ENCODE measurements at regions not wholly inside any gene's neighbourhood (a gene's known extent, or its start where the extent isn't known, plus 50 kb on each side); places are given as distances from the start of the nearest gene placed in this dataset.

DNA sequence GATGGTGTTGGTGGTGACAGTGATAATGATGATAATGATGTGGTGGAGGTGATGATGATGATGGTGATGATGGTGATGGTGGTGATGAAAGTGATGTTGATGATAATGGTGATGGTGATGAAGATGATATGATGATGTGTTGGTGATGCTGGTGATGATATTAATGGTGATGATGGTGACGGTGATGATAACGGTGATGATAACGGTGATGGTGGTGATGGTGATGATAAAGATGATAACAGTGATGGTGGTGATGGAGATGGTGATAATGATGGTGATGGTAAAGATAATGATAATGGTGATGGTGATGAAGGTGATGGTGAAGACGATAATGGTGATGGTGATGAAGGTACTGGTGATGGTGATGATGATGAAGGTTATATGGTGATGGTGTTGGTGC is 76.6 kb downstream of the UNCX start:
- no peaks in the 10 kb centered on the region for H3K4me1 ChIP-seq
- H3K36me3 ChIP-seq = no peaks in the 10 kb centered on the region
- H3K9me3 ChIP-seq = no peaks in the 10 kb centered on the region
- TF ChIP-seq EP300 (IDR thresholded peaks at IDR 0.05; ENCODE audit: low read depth) (no peak), POLR2AphosphoS5 (IDR thresholded peaks at IDR 0.05) (no peak), POLR2A (IDR thresholded peaks at IDR 0.05) (no peak)
- TF ChIP-seq, protein P1, sequence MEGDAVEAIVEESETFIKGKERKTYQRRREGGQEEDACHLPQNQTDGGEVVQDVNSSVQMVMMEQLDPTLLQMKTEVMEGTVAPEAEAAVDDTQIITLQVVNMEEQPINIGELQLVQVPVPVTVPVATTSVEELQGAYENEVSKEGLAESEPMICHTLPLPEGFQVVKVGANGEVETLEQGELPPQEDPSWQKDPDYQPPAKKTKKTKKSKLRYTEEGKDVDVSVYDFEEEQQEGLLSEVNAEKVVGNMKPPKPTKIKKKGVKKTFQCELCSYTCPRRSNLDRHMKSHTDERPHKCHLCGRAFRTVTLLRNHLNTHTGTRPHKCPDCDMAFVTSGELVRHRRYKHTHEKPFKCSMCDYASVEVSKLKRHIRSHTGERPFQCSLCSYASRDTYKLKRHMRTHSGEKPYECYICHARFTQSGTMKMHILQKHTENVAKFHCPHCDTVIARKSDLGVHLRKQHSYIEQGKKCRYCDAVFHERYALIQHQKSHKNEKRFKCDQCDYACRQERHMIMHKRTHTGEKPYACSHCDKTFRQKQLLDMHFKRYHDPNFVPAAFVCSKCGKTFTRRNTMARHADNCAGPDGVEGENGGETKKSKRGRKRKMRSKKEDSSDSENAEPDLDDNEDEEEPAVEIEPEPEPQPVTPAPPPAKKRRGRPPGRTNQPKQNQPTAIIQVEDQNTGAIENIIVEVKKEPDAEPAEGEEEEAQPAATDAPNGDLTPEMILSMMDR (IDR thresholded peaks at IDR 0.05) = no peak
- H3K27me3 ChIP-seq = no peaks in the 10 kb centered on the region
- intact Hi-C loops (cut with DNase I; ENCODE audit: low total_unique reads) = no loop called here
- DNase-seq = no peak
- H3K27ac ChIP-seq = no peak overlapping the region
- H3K4me3 ChIP-seq = no peak overlapping the region
- in situ Hi-C loops (cut with MboI; ENCODE audit: low pct_ligation_motif_present in 1 of 4, low pct_unique_long_range_greater_than_20kb in 1 of 4, low sequenced_read_pairs in 3 of 4) = no loop called here
- whole genome bisulfite sequencing, 2 donors (ENCODE audit: low coverage in 1 of 2) = 95 to 96% methylated on average over 4 of the region's 4 CpGs

DNA sequence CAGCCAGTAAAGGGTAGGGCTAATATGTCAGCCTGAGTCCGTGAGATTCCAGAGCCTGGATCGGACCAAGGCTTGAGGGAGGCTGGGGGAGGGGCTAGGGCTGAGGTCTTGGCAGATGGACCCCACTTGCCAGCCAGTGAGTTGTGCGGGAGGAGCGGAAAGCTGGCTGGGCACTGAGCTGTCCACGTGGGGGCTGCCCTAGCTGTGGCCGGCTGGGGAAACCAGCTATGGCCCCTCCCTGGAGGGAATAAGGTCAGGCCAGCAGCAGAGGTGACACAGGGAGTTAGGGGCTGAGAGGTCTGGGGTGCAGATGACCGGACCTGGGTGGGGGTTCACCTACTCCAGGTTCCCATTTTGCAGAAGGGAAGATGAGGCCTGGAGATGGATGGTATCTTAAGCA is 77.3 kb downstream of the UNCX start:
- no peak for DNase-seq
- intact Hi-C loops (cut with DNase I; ENCODE audit: low total_unique reads) (no loop called here), in situ Hi-C loops (cut with MboI; ENCODE audit: low pct_ligation_motif_present in 1 of 4, low pct_unique_long_range_greater_than_20kb in 1 of 4, low sequenced_read_pairs in 3 of 4) (no loop called here)
- WGBS, 2 donors (ENCODE audit: low coverage in 1 of 2) = 67 to 82% methylated on average over 1 to 7 of the region's 7 CpGs
- Histone ChIP-seq H3K4me1 (no peaks in the 10 kb centered on the region), H3K4me3 (no peak overlapping the region), H3K27ac (no peak overlapping the region), H3K9me3 (no peaks in the 10 kb centered on the region), H3K27me3 (no peaks in the 10 kb centered on the region), H3K36me3 (no peaks in the 10 kb centered on the region)
- TF ChIP-seq, protein P1 (IDR thresholded peaks at IDR 0.05) = no peak
- TF ChIP-seq POLR2AphosphoS5 (IDR thresholded peaks at IDR 0.05) = no peak
- no peak for TF ChIP-seq POLR2A (IDR thresholded peaks at IDR 0.05)
- TF ChIP-seq EP300 (IDR thresholded peaks at IDR 0.05; ENCODE audit: low read depth) = no peak

DNA sequence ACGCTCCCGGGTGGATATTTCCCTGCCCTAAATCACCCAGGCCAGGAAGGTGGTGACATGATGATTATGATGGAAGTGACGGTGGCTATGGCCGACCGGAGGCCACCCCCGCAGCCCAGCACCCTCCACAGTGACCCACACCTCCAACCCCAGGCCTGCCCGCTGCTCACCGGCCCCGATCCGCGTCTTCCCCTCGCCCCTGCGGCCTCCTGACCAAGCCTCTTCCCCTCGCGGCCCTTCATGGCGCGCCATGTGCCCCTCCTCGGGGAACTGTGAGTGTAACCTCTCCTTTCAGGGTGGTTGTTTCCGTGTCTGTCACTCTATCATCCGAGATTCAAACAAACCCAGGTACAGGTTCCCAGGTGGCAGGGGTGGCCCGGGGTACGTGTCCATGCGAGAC is 78.3 kb downstream of the UNCX start:
- Histone ChIP-seq H3K4me3 (no peak overlapping the region), H3K9me3 (no peaks in the 10 kb centered on the region), H3K36me3 (no peaks in the 10 kb centered on the region), H3K27me3 (no peaks in the 10 kb centered on the region), H3K4me1 (no peaks in the 10 kb centered on the region), H3K27ac (no peak overlapping the region)
- TF ChIP-seq EP300 (IDR thresholded peaks at IDR 0.05; ENCODE audit: low read depth) = no peak
- TF ChIP-seq POLR2A (IDR thresholded peaks at IDR 0.05) = no peak
- TF ChIP-seq, protein P1 (IDR thresholded peaks at IDR 0.05) = no peak
- no peak for TF ChIP-seq POLR2AphosphoS5 (IDR thresholded peaks at IDR 0.05)
- intact Hi-C loops (cut with DNase I; ENCODE audit: low total_unique reads) (no loop called here), in situ Hi-C loops (cut with MboI; ENCODE audit: low pct_ligation_motif_present in 1 of 4, low pct_unique_long_range_greater_than_20kb in 1 of 4, low sequenced_read_pairs in 3 of 4) (no loop called here)
- no peak for DNase-seq
- 83 to 90% methylated on average over 2 to 19 of the region's 23 CpGs for WGBS, 2 donors (ENCODE audit: low coverage in 1 of 2)

DNA sequence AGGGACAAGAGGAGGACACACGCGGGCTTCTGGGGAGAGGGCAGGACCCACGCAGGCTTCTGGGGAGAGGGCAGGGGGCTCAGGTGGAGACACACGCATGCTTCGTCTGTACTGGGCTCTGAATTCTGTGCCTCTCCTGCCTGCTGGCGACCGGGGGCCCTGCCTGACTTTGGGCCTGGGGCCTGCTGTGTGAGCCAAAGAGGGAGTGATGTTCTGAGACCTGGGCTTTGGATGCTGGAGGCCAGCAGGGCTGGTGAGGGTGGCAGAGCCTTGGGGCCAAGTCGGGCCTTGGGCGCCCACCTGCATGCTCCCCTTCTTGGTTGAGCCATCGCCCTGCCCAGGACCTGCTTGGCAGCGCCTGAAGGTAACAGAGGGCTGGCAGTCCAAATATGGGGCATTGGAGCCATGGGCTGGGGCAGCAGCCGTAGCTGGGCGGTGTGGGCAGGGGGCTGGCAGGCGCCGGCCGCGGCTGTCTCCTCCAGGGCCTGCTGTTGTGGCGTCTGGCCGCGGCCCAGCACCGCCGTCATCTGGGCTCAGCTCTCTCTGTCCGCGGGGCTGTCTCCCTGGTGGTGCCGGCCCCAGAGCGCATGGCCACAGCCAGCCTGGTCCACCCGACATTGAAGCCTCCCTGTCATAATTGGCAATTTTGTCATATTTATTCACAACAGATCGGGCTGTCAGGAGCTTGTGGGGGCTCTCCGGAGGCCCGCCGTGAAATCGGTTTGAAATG is 78.9 kb downstream of the UNCX start:
- TF ChIP-seq POLR2AphosphoS5 (IDR thresholded peaks at IDR 0.05) (no peak), EP300 (IDR thresholded peaks at IDR 0.05; ENCODE audit: low read depth) (no peak), POLR2A (IDR thresholded peaks at IDR 0.05) (no peak)
- TF ChIP-seq, protein P1 (IDR thresholded peaks at IDR 0.05) = no peak
- no peaks in the 10 kb centered on the region for H3K4me1 ChIP-seq
- H3K36me3 ChIP-seq = no peaks in the 10 kb centered on the region
- intact Hi-C loops (cut with DNase I; ENCODE audit: low total_unique reads) = no loop called here
- no peaks in the 10 kb centered on the region for H3K27me3 ChIP-seq
- H3K27ac ChIP-seq = no peak overlapping the region
- DNase-seq = no peak
- no peak overlapping the region for H3K4me3 ChIP-seq
- WGBS, 2 donors (ENCODE audit: low coverage in 1 of 2) = 90% methylated on average over 24 of the region's 32 CpGs; no CpG with 5 or more reads in 1 of the 2 donors
- H3K9me3 ChIP-seq = no peaks in the 10 kb centered on the region
- in situ Hi-C loops (cut with MboI; ENCODE audit: low pct_ligation_motif_present in 1 of 4, low pct_unique_long_range_greater_than_20kb in 1 of 4, low sequenced_read_pairs in 3 of 4) = no loop called here
